Smooth muscle cell (in vitro differentiated cells): ENCODE measurements at regions not wholly inside any gene's neighbourhood (a gene's known extent, or its start where the extent isn't known, plus 50 kb on each side); places are given as distances from the start of the nearest gene placed in this dataset.

Experiments used
- DNase-seq: peaks from one replicate; lab custom pipeline; 2025; ENCODE audit not compliant: unreplicated experiment; lab: John Stamatoyannopoulos, UW
- H2AFZ ChIP-seq: fragments of 200-600 bp; sonication (generic); 2 replicates; pipeline ENCODE4 v1.6.0; 2016; ENCODE audit warnings: antibody characterized with exemption, low read depth, mild to moderate bottlenecking
- H3F3A ChIP-seq: fragments of 200-600 bp; sonication (generic); 2 replicates; pipeline ENCODE4 v1.6.0; 2017; ENCODE audit warnings: antibody characterized with exemption, low read depth
- H3K27ac ChIP-seq: fragments of 200-600 bp; sonication (generic); 2 replicates; pipeline ENCODE4 v1.5.1; 2016; ENCODE audit warnings: low read depth, mild to moderate bottlenecking
- H3K27me3 ChIP-seq: fragments of 200-600 bp; sonication (generic); 2 replicates; pipeline ENCODE4 v1.6.1; 2016; ENCODE audit warnings: low read depth, mild to moderate bottlenecking
- H3K36me3 ChIP-seq: fragments of 200-600 bp; sonication (generic); 2 replicates; pipeline ENCODE4 v1.5.1; 2016; ENCODE audit warnings: low read depth
- H3K4me1 ChIP-seq: fragments of 200-600 bp; sonication (generic); 2 replicates; pipeline ENCODE4 v1.5.1; 2016; ENCODE audit warnings: low read depth
- H3K4me2 ChIP-seq: fragments of 200-600 bp; sonication (generic); 2 replicates; pipeline ENCODE4 v1.6.0; 2016; ENCODE audit warnings: mild to moderate bottlenecking
- H3K4me3 ChIP-seq: fragments of 200-600 bp; sonication (generic); 2 replicates; pipeline ENCODE4 v1.5.1; 2016; ENCODE audit warnings: mild to moderate bottlenecking
- H3K79me2 ChIP-seq: fragments of 200-600 bp; sonication (generic); 2 replicates; pipeline ENCODE4 v1.6.0; 2016; ENCODE audit warnings: low read depth, mild to moderate bottlenecking
- H3K9ac ChIP-seq: fragments of 200-600 bp; sonication (generic); 2 replicates; pipeline ENCODE4 v1.6.0; 2016; ENCODE audit warnings: low read depth
- H3K9me3 ChIP-seq: fragments of 200-600 bp; sonication (generic); replicated peaks from 2 replicates; pipeline ENCODE4 v1.5.1; 2016; ENCODE audit warnings: low read depth
- H4K20me1 ChIP-seq: fragments of 200-600 bp; sonication (generic); 2 replicates; pipeline ENCODE4 v1.6.0; 2016; ENCODE audit warnings: low read depth
- WGBS: methylation state at CpG from one replicate; pipeline ENCODE4 v1.1.7; 2016; ENCODE audit warnings: low lambda C conversion rate; 5-methylcytosine and 5-hydroxymethylcytosine counted together
- TF ChIP-seq, protein P1 (sequence below): fragments of 200-600 bp; sonication (generic); IDR thresholded peaks from 2 replicates; pipeline ENCODE4 v1.5.1; 2017; ENCODE audit warnings: borderline replicate concordance, mild to moderate bottlenecking, antibody characterized with exemption; ENCODE audit not compliant: insufficient read depth, poor library complexity, severe bottlenecking

DNA sequence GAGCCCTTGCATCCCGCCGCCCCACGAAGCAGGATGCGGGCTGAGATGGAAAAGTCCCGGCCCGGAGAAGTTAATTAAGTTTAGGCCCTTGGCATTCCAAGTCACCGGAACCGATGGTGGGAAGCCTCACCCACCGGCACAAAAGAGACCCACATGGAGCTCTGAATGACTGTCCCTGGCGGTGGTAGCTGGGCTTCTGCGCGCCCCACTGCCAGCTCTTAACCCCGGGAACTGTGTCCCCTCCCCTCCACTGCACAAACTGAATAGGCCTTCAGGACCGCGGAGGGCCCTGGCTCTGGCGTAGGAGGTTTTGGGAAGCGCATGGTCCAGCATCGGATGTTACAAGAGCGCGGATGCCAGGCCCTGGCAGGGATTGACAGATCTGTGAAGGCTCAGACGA is 291.1 kb upstream of the TUT7 start:
- Histone ChIP-seq H3K27me3 (peaks cover 9% of the 10 kb centered on the region), H3K79me2 (no peaks in the 10 kb centered on the region), H3F3A (no peaks in the 10 kb centered on the region), H3K4me3 (no peak overlapping the region), H3K9me3 (no peaks in the 10 kb centered on the region), H3K36me3 (no peaks in the 10 kb centered on the region), H4K20me1 (no peaks in the 10 kb centered on the region), H3K9ac (no peak overlapping the region), H2AFZ (no peak overlapping the region), H3K27ac (no peak overlapping the region), H3K4me1 (peaks cover 14% of the 10 kb centered on the region), H3K4me2 (no peak overlapping the region)
- DNase-seq: no peak
- TF ChIP-seq, protein P1, sequence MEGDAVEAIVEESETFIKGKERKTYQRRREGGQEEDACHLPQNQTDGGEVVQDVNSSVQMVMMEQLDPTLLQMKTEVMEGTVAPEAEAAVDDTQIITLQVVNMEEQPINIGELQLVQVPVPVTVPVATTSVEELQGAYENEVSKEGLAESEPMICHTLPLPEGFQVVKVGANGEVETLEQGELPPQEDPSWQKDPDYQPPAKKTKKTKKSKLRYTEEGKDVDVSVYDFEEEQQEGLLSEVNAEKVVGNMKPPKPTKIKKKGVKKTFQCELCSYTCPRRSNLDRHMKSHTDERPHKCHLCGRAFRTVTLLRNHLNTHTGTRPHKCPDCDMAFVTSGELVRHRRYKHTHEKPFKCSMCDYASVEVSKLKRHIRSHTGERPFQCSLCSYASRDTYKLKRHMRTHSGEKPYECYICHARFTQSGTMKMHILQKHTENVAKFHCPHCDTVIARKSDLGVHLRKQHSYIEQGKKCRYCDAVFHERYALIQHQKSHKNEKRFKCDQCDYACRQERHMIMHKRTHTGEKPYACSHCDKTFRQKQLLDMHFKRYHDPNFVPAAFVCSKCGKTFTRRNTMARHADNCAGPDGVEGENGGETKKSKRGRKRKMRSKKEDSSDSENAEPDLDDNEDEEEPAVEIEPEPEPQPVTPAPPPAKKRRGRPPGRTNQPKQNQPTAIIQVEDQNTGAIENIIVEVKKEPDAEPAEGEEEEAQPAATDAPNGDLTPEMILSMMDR: no peak
- 94% methylated on average over 21 of the region's 21 CpGs for WGBS

DNA sequence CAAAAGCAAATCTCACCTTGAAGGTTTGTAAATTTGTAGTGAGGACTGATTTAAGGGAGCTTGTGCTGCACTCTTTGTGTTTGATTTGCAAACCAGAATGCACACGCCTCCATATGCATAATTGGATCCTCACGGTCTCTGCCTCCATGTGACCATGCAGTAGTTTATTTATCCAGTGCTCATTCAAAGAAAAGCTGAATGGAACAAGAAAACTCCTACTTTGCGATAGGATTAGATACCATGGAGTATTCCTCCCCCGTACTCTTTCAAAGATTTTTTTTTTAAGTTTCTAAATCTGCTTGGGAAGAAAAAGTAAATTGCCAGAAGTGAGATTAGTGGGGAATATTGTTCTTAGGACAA is 290.4 kb upstream of the TUT7 start:
- no peaks in the 10 kb centered on the region for H4K20me1 ChIP-seq
- peaks cover 20% of the 10 kb centered on the region for H3K4me1 ChIP-seq
- H3K79me2 ChIP-seq: no peaks in the 10 kb centered on the region
- H3K27me3 ChIP-seq: peaks cover 8% of the 10 kb centered on the region
- no peaks in the 10 kb centered on the region for H3F3A ChIP-seq
- 79% methylated on average over 4 of the region's 4 CpGs for WGBS
- H2AFZ ChIP-seq: no peak overlapping the region
- H3K9ac ChIP-seq: no peak overlapping the region
- H3K27ac ChIP-seq: no peak overlapping the region
- DNase-seq: no peak
- no peak overlapping the region for H3K4me2 ChIP-seq
- TF ChIP-seq, protein P1: no peak
- no peak overlapping the region for H3K4me3 ChIP-seq
- no peaks in the 10 kb centered on the region for H3K9me3 ChIP-seq
- H3K36me3 ChIP-seq: no peaks in the 10 kb centered on the region

DNA sequence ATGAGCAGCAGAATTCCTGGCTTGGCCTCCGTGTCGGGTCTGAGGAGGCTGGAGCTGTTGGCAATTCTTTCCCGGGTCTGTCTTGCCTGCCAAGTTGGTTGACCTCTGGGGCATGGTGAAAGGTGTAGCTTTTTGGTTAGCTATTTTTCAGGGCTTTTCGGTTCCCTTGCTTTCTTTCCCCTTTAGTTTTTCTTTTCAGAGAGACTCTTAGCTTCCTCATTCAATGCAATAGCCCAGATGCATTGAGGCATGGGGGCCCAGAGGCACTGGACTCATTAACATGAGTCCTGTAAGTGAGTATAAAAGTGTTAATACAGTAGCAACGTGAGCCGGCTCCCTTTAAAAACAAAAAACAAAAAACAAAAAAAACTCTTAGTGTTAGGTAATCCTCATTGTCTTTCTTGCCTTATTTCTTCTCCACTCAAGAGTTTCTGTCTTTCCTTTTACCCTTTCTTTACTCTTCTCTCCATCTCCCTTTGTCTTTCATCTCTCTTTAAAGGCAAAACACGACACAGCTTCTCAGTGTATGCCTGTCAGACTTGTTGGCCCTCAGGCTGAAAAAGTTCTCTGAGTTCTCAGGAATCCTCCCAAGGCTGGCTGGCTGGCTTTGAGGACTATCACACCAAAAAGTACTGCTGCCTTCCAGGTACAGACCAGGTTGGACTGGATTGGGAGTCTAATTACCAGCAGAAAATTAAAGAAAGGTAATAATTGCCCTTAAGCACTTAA is 289.9 kb upstream of the TUT7 start:
- H3K4me1 ChIP-seq: peaks cover 20% of the 10 kb centered on the region
- H3K79me2 ChIP-seq: no peaks in the 10 kb centered on the region
- H2AFZ ChIP-seq: no peak overlapping the region
- H3K36me3 ChIP-seq: no peaks in the 10 kb centered on the region
- H3K4me3 ChIP-seq: no peak overlapping the region
- no peaks in the 10 kb centered on the region for H4K20me1 ChIP-seq
- no peak for DNase-seq
- WGBS: 80% methylated on average over 7 of the region's 7 CpGs
- no peak overlapping the region for H3K27ac ChIP-seq
- H3K9ac ChIP-seq: no peak overlapping the region
- peaks cover 2% of the 10 kb centered on the region for H3K27me3 ChIP-seq
- H3K4me2 ChIP-seq: no peak overlapping the region
- TF ChIP-seq, protein P1: no peak
- H3F3A ChIP-seq: no peaks in the 10 kb centered on the region
- H3K9me3 ChIP-seq: no peaks in the 10 kb centered on the region

DNA sequence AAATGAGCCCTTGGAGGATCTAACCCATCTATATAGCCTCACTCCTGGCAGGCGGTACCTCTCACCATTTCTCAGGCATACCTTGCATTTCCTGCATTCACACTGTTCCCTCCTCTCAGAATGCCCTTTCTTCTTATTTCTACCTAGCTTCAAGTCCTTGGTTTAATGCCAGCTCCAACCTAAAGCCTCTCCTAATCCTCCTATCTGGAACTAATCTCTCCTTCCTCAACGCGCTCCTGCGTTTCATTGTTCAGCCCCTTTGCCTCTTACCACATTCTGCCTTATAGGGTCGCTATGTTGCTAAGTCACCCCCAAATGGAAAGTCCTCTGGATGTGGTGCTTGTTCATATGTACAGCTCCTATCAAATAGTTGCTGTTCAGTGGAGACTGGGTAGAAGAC is 288.5 kb upstream of the TUT7 start:
- no peak overlapping the region for H3K4me3 ChIP-seq
- WGBS: 74% methylated on average over 5 of the region's 5 CpGs
- no peaks in the 10 kb centered on the region for H3K27me3 ChIP-seq
- H3K27ac ChIP-seq: no peak overlapping the region
- H3K36me3 ChIP-seq: no peaks in the 10 kb centered on the region
- no peak overlapping the region for H3K4me2 ChIP-seq
- no peaks in the 10 kb centered on the region for H3K79me2 ChIP-seq
- H3K9me3 ChIP-seq: no peaks in the 10 kb centered on the region
- no peak for DNase-seq
- H3K9ac ChIP-seq: no peak overlapping the region
- H2AFZ ChIP-seq: no peak overlapping the region
- H4K20me1 ChIP-seq: no peaks in the 10 kb centered on the region
- TF ChIP-seq, protein P1: no peak
- H3F3A ChIP-seq: no peaks in the 10 kb centered on the region
- H3K4me1 ChIP-seq: peaks cover 20% of the 10 kb centered on the region
